ENCODE measurements at regions not wholly inside any gene's neighbourhood (a gene's known extent, or its start where the extent isn't known, plus 50 kb on each side); places are given as distances from the start of the nearest gene placed in this dataset.

- H3K56ac ChIP-seq (replicated peaks; ENCODE audit: insufficient read length, low read depth, low read length), result no peak overlapping the region
- TF ChIP-seq SRF (IDR thresholded peaks at IDR 0.05; ENCODE audit: low read depth, low read length), result no peak
- no peak for TF ChIP-seq GABPA (IDR thresholded peaks at IDR 0.05; ENCODE audit: borderline replicate concordance, insufficient read depth, low read length)
- no peak for TF ChIP-seq KDM4A (IDR thresholded peaks at IDR 0.05; ENCODE audit: low read depth, low read length, severe bottlenecking)
- TF ChIP-seq SUZ12 (IDR thresholded peaks at IDR 0.05; ENCODE audit: low read length), result no peak
- TF ChIP-seq BCL11A (IDR thresholded peaks at IDR 0.05; ENCODE audit: low read depth in 2 of 2, low read length in 2 of 2), result no peak
- TF ChIP-seq SP2 (IDR thresholded peaks at IDR 0.05; ENCODE audit: low read length), result no peak
- TF ChIP-seq, protein P1, sequence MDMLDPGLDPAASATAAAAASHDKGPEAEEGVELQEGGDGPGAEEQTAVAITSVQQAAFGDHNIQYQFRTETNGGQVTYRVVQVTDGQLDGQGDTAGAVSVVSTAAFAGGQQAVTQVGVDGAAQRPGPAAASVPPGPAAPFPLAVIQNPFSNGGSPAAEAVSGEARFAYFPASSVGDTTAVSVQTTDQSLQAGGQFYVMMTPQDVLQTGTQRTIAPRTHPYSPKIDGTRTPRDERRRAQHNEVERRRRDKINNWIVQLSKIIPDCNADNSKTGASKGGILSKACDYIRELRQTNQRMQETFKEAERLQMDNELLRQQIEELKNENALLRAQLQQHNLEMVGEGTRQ (IDR thresholded peaks at IDR 0.05; ENCODE audit: low read length), result no peak
- H3K27ac ChIP-seq (ENCODE audit: low read depth, low read length), result no peak overlapping the region
- ChIA-PET CTCF (ENCODE audit: partially characterized antibody) (interaction anchor here (1.3 kb wide), 1 partner anchor 64 kb away, joined by 3 read pairs; no protein-coding TSS in a partner anchor), POLR2A (ENCODE audit: partially characterized antibody) (no interaction called here)
- no peak overlapping the region for H2BK120ac ChIP-seq (replicated peaks; ENCODE audit: low read depth, low read length)
- H3K4ac ChIP-seq (replicated peaks; ENCODE audit: insufficient read length, low read depth, low read length), result no peak overlapping the region
- no peaks in the 10 kb centered on the region for H3K9me3 ChIP-seq (ENCODE audit: insufficient read depth in 2 of 2, low read depth in 1 of 2, low read length in 1 of 2)
- no peak overlapping the region for H4K5ac ChIP-seq (ENCODE audit: insufficient read length, low read depth, low read length)
- DNase-seq (ENCODE audit: low read depth in 1 of 2, low spot score in 2 of 2), result no peak
- no peaks in the 10 kb centered on the region for H3K23me2 ChIP-seq (ENCODE audit: low read depth, low read length)
- no peaks in the 10 kb centered on the region for H3K79me2 ChIP-seq (ENCODE audit: control insufficient read depth in 1 of 2, insufficient read depth in 2 of 2, low read length in 2 of 2)
- H2BK5ac ChIP-seq (ENCODE audit: low read depth, low read length), result no peak overlapping the region
- H4K91ac ChIP-seq (replicated peaks; ENCODE audit: insufficient read length, low read length), result no peak overlapping the region
- no peak overlapping the region for H3K14ac ChIP-seq (ENCODE audit: insufficient read length)
- H4K8ac ChIP-seq (ENCODE audit: extremely low read depth, insufficient read depth, low read length), result no peak overlapping the region
- H3K18ac ChIP-seq (ENCODE audit: extremely low read depth, low read length), result no peak overlapping the region
- no peaks in the 10 kb centered on the region for H3K27me3 ChIP-seq (replicated peaks in 1 of 4; ENCODE audit: control insufficient read depth in 3 of 4, extremely low read depth in 1 of 4, insufficient read depth in 3 of 4, low read length in 3 of 4)
- no peak overlapping the region for H2BK15ac ChIP-seq (ENCODE audit: low read length)
- no peak overlapping the region for H3K4me3 ChIP-seq (ENCODE audit: extremely low read depth in 1 of 4, insufficient read depth in 2 of 4, low read depth in 3 of 4, low read length in 4 of 4)
- H2AFZ ChIP-seq (ENCODE audit: low read length), result no peak overlapping the region
- H2BK12ac ChIP-seq (ENCODE audit: low read depth, low read length), result no peak overlapping the region
- no peak overlapping the region for H2BK20ac ChIP-seq (ENCODE audit: low read length)
- H3K4me1 ChIP-seq (replicated peaks in 1 of 4; ENCODE audit: control insufficient read depth in 3 of 4, insufficient read depth in 4 of 4, low read length in 3 of 4), result no peaks in the 10 kb centered on the region
- no peaks in the 10 kb centered on the region for H4K20me1 ChIP-seq (replicated peaks in 1 of 2; ENCODE audit: control insufficient read depth in 1 of 2, insufficient read depth in 2 of 2, low read length in 2 of 2)
- no peak overlapping the region for H2AK5ac ChIP-seq (ENCODE audit: low read depth, low read length)
- 92% methylated on average over 2 of the region's 2 CpGs; no CpG with 5 or more reads in 1 of the 2 experiments for WGBS, 2 experiments (ENCODE audit: extremely low coverage in 1 of 2, insufficient coverage in 1 of 2, insufficient read length in 1 of 2, insufficient replicate concordance in 2 of 2, low coverage in 1 of 2, low lambda C conversion rate in 2 of 2, missing lambda C conversion rate in 1 of 2)
- FAIRE-seq, result no peak
- no peak overlapping the region for H3K9ac ChIP-seq (replicated peaks in 1 of 4; ENCODE audit: extremely low read depth in 1 of 4, low read depth in 3 of 4, low read length in 3 of 4)
- H3K23ac ChIP-seq (ENCODE audit: insufficient read length), result no peak overlapping the region
- H3K4me2 ChIP-seq (ENCODE audit: insufficient read depth in 1 of 2, low read depth in 2 of 2, low read length in 2 of 2), result no peak overlapping the region
- no peaks in the 10 kb centered on the region for H3K79me1 ChIP-seq (ENCODE audit: low read depth, low read length)
- H3K36me3 ChIP-seq (ENCODE audit: control insufficient read depth in 2 of 4, insufficient read depth in 4 of 4, low read length in 3 of 4), result no peaks in the 10 kb centered on the region
These were observed 744.4 kb downstream of the KCNJ3 start for GRCh38 chr2:155442755-155443372.

All from H1 (cell line).